Esophagus muscularis mucosa (tissue), 3 donors: ENCODE measurements at regions not wholly inside any gene's neighbourhood (a gene's known extent, or its start where the extent isn't known, plus 50 kb on each side); places are given as distances from the start of the nearest gene placed in this dataset.

ENCODE experiments used
- POLR2A ChIP-seq: fragments of 450-650 bp; IDR thresholded peaks from one replicate; pipeline ENCODE4 v1.6.1; 2017; ENCODE audit warnings: antibody characterized with exemption, moderate library complexity, mild to moderate bottlenecking, low read depth
- TF ChIP-seq, protein P1 (sequence below), 3 experiments: fragments of 200-600 bp in 2 of 3; fragments of 450-650 bp in 1 of 3; sonication (generic) in 2 of 3; IDR thresholded peaks; one replicate each; pipeline ENCODE4 v1.5.1; 2017 to 2019; ENCODE audit warnings: antibody characterized with exemption in 3 of 3, mild to moderate bottlenecking in 2 of 3, moderate library complexity in 1 of 3

GRCh38 chr11:116654526-116654925, 118.3 kb downstream of the BUD13 start:
- TF ChIP-seq, protein P1, sequence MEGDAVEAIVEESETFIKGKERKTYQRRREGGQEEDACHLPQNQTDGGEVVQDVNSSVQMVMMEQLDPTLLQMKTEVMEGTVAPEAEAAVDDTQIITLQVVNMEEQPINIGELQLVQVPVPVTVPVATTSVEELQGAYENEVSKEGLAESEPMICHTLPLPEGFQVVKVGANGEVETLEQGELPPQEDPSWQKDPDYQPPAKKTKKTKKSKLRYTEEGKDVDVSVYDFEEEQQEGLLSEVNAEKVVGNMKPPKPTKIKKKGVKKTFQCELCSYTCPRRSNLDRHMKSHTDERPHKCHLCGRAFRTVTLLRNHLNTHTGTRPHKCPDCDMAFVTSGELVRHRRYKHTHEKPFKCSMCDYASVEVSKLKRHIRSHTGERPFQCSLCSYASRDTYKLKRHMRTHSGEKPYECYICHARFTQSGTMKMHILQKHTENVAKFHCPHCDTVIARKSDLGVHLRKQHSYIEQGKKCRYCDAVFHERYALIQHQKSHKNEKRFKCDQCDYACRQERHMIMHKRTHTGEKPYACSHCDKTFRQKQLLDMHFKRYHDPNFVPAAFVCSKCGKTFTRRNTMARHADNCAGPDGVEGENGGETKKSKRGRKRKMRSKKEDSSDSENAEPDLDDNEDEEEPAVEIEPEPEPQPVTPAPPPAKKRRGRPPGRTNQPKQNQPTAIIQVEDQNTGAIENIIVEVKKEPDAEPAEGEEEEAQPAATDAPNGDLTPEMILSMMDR (IDR thresholded peaks at IDR 0.05), result no peak
- TF ChIP-seq POLR2A, result no peak
